ENCODE measurements at regions not wholly inside any gene's neighbourhood (a gene's known extent, or its start where the extent isn't known, plus 50 kb on each side); places are given as distances from the start of the nearest gene placed in this dataset.

- no peak overlapping the region for H3K27ac ChIP-seq (ENCODE audit: insufficient read depth, low read length)
- no peak overlapping the region for H2AFZ ChIP-seq (replicated peaks; ENCODE audit: low read length, poor library complexity)
- ATAC-seq (ENCODE audit: low read depth) = no peak
- POLR2A ChIA-PET (ENCODE audit: unreplicated experiment) = no interaction called here
- H2BK20ac ChIP-seq (ENCODE audit: low read depth, low read length) = no peak overlapping the region
- no peak overlapping the region for H3K9ac ChIP-seq (ENCODE audit: low read depth, low read length)
- H3K4me2 ChIP-seq (ENCODE audit: low read depth, low read length) = no peak overlapping the region
- BruUV-seq (replicated peaks) = no TSS peak
- H3K9me3 ChIP-seq (ENCODE audit: control insufficient read depth, insufficient read depth, low read length) = no peaks in the 10 kb centered on the region
- no peak overlapping the region for H2BK15ac ChIP-seq (ENCODE audit: low read depth, low read length)
- no peak overlapping the region for H2AK5ac ChIP-seq (ENCODE audit: low read depth, low read length)
- dilution Hi-C loops (cut with HindIII; ENCODE audit: low sequenced_read_pairs, unreplicated experiment) (no loop called here), in situ Hi-C loops (cut with MboI; ENCODE audit: low sequenced_read_pairs) (no loop called here), intact Hi-C loops (cut with micrococcal nuclease) (no loop called here)
- H4K8ac ChIP-seq (ENCODE audit: low read depth in 2 of 2, low read length in 2 of 2) = no peak overlapping the region
- TF ChIP-seq BHLHE40 (IDR thresholded peaks at IDR 0.05; ENCODE audit: low read depth, low read length) (no peak), POLR2A (IDR thresholded peaks at IDR 0.05; ENCODE audit: low read depth, low read length) (no peak), CEBPB (IDR thresholded peaks at IDR 0.05; ENCODE audit: low read depth, low read length) (no peak), FOS (IDR thresholded peaks at IDR 0.05; ENCODE audit: low read depth, low read length) (no peak), NFE2L2 (IDR thresholded peaks at IDR 0.05; ENCODE audit: low read depth, low read length) (no peak), RAD21 (IDR thresholded peaks at IDR 0.05; ENCODE audit: low read length) (no peak), CHD1 (IDR thresholded peaks at IDR 0.05; ENCODE audit: low read depth, low read length) (no peak), ELK1 (IDR thresholded peaks at IDR 0.05; ENCODE audit: borderline replicate concordance, low read depth, low read length) (no peak)
- H3K36me3 ChIP-seq (ENCODE audit: control insufficient read depth, insufficient read depth, low read length) = no peaks in the 10 kb centered on the region
- peaks cover 6% of the 10 kb centered on the region for H3K27me3 ChIP-seq (ENCODE audit: control insufficient read depth, insufficient read depth, low read length)
- H3K4me3 ChIP-seq (ENCODE audit: insufficient read depth, low read depth, low read length) = no peak overlapping the region
- H3K23ac ChIP-seq (ENCODE audit: low read depth, low read length) = no peak overlapping the region
- no peaks in the 10 kb centered on the region for H3K79me1 ChIP-seq (ENCODE audit: low read depth in 1 of 2, low read length in 2 of 2)
- H4K5ac ChIP-seq (ENCODE audit: low read depth, low read length) = no peak overlapping the region
- no peak overlapping the region for H2BK120ac ChIP-seq (ENCODE audit: low read depth, low read length)
- H2AK9ac ChIP-seq (replicated peaks; ENCODE audit: low read depth, low read length, poor library complexity) = no peak overlapping the region
- no peaks in the 10 kb centered on the region for H4K20me1 ChIP-seq (ENCODE audit: insufficient read depth, low read length)
- H3K4ac ChIP-seq (ENCODE audit: low read depth, low read length) = no peak overlapping the region
- H3K9me1 ChIP-seq (ENCODE audit: insufficient read depth, low read length) = no peaks in the 10 kb centered on the region; the same call in 1 of the 2 replicates
- 76% methylated on average over 2 of the region's 3 CpGs; no CpG with 5 or more reads in 1 of the 2 experiments for WGBS, 2 experiments (ENCODE audit: extremely low coverage in 2 of 2, insufficient read length in 1 of 2)
- CTCF ChIA-PET = no interaction called here
- no peak overlapping the region for H3K18ac ChIP-seq (ENCODE audit: low read depth, low read length)
- no peak overlapping the region for H4K91ac ChIP-seq (ENCODE audit: insufficient read depth, low read depth, low read length)
- no peaks in the 10 kb centered on the region for H3K4me1 ChIP-seq (ENCODE audit: control insufficient read depth, insufficient read depth, low read length)
- no peak for DNase-seq
- H3K14ac ChIP-seq (replicated peaks; ENCODE audit: low read depth, low read length) = no peak overlapping the region
- H2BK5ac ChIP-seq (ENCODE audit: low read depth, low read length, poor library complexity, severe bottlenecking) = no peak overlapping the region
- no peak overlapping the region for H3K56ac ChIP-seq (ENCODE audit: extremely low read depth, insufficient read depth, low read length)
These were observed 91.3 kb upstream of the GPR45 start for GRCh38 chr2:105150231-105150630.
